GM13977 (cell line): ENCODE measurements at regions not wholly inside any gene's neighbourhood (a gene's known extent, or its start where the extent isn't known, plus 50 kb on each side); places are given as distances from the start of the nearest gene placed in this dataset.

Source experiments
- DNase-seq: peaks from one replicate; pipeline ENCODE4 v3.0.0; 2012; ENCODE audit warnings: low spot score
- CTCF ChIP-seq: IDR thresholded peaks from 2 replicates; pipeline ENCODE4 v1.5.1; 2012; ENCODE audit warnings: mild to moderate bottlenecking, control low read depth; ENCODE audit not compliant: insufficient read depth; ENCODE audit errors: extremely low read depth, missing control alignments
- in situ Hi-C: fragments of 300-500 bp; cut with MboI; formaldehyde crosslinking; loops from one replicate; pipeline ENCODE4 v1.12.0; 2022; ENCODE audit warnings: low sequenced_read_pairs, low pct_unique_long_range_greater_than_20kb, mixed read lengths, inconsistent platforms; ENCODE audit not compliant: unreplicated experiment

GRCh38 chr19:5212101-5212500 lies 128.5 kb downstream of the PTPRS start:
- TF ChIP-seq CTCF = no peak
- in situ Hi-C loops = no loop called here
- DNase-seq = no peak

GRCh38 chr19:5211217-5211822 lies 129.3 kb downstream of the PTPRS start:
- in situ Hi-C loops = no loop called here
- no peak for TF ChIP-seq CTCF
- no peak for DNase-seq

- no peak for DNase-seq
- TF ChIP-seq CTCF = no peak
- in situ Hi-C loops = no loop called here
These were observed 130.1 kb downstream of the PTPRS start for GRCh38 chr19:5210556-5210955.

- DNase-seq = no peak
- in situ Hi-C loops = no loop called here
- TF ChIP-seq CTCF = no peak
These were observed 132.8 kb downstream of the PTPRS start for GRCh38 chr19:5207806-5208205.

GRCh38 chr19:5206751-5207075 lies 133.9 kb downstream of the PTPRS start:
- DNase-seq = no peak
- in situ Hi-C loops = no loop called here
- no peak for TF ChIP-seq CTCF

GRCh38 chr19:5205937-5206750 lies 134.5 kb downstream of the PTPRS start:
- in situ Hi-C loops = no loop called here
- DNase-seq = no peak
- TF ChIP-seq CTCF = no peak
